ENCODE measurements at regions not wholly inside any gene's neighbourhood (a gene's known extent, or its start where the extent isn't known, plus 50 kb on each side); places are given as distances from the start of the nearest gene placed in this dataset.

DNA sequence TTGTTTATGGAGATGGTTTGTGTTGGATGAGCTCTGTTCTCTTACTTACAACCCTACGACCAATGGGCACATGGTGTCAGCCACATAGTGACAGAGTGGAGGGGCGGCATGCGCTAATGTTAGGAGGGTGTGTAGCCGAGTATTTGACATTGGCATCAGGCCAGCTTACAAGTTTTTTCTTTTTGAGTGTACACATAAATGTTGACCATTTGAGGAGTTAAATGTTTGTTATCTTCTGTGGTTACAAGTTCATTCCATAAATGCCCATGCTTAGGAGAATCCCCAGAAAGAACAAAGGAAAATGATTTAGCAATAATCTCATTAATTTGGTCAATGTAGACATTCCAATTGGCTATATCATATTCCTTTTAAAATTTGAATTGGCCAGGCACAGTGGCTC, 180.1 kb upstream of the ELL2 start:
- H3K4me1 ChIP-seq (ENCODE audit: control insufficient read depth in 1 of 2, insufficient read depth in 2 of 2, low read length in 2 of 2): peaks cover 16 to 21% of the 10 kb centered on the region in 2 donors
- no peak overlapping the region for H3K4me2 ChIP-seq (replicated peaks; ENCODE audit: extremely low read depth, low read length, poor library complexity, severe bottlenecking)
- no peaks in the 10 kb centered on the region for H3K27me3 ChIP-seq (ENCODE audit: control insufficient read depth in 2 of 2, insufficient read depth in 2 of 2, low read length in 2 of 2)
- Mint-ChIP-seq H3K9me3 (no peaks in the 10 kb centered on the region), H3K27me3 (ENCODE audit: low read depth in 3 of 3) (peaks cover 0 to 1% (median 0%) of the 10 kb centered on the region in 3 donors), H3K36me3 (no peaks in the 10 kb centered on the region), H3K4me3 (no peak overlapping the region), H3K27ac (no peak overlapping the region), H3K4me1 (peaks cover 20% of the 10 kb centered on the region)
- no peak overlapping the region for H3K9ac ChIP-seq (ENCODE audit: insufficient read depth, low read length, poor library complexity, severe bottlenecking)
- no peaks in the 10 kb centered on the region for H3K79me2 ChIP-seq (ENCODE audit: insufficient read depth, low read length)
- H4K20me1 ChIP-seq (ENCODE audit: insufficient read depth, low read length): no peaks in the 10 kb centered on the region
- intact Hi-C loops (cut with micrococcal nuclease): loop anchor here in 1 of 2 donors (10.0 kb wide), 1 partner anchor 287 kb away; no protein-coding TSS in a partner anchor
- H3K9me3 ChIP-seq (replicated peaks in 1 of 2; ENCODE audit: control insufficient read depth in 1 of 2, insufficient read depth in 1 of 2, low read length in 2 of 2): no peaks in the 10 kb centered on the region
- no peak for DNase-seq
- H3K4me3 ChIP-seq (replicated peaks in 1 of 3; ENCODE audit: low read depth in 2 of 3, low read length in 3 of 3): no peak overlapping the region
- TF ChIP-seq CTCF (IDR thresholded peaks at IDR 0.05): no peak
- no peaks in the 10 kb centered on the region for H3K36me3 ChIP-seq (replicated peaks in 1 of 2; ENCODE audit: control insufficient read depth in 1 of 2, insufficient read depth in 2 of 2, low read length in 2 of 2)
- H2AFZ ChIP-seq (ENCODE audit: insufficient read depth, low read depth, low read length, poor library complexity, severe bottlenecking): no peak overlapping the region
- H3K27ac ChIP-seq (ENCODE audit: low read depth in 1 of 2, low read length in 2 of 2): no peak overlapping the region
- WGBS (ENCODE audit: insufficient coverage): 100% methylated on average over 1 of the region's 4 CpGs

- H3K27ac ChIP-seq (ENCODE audit: low read depth in 1 of 2, low read length in 2 of 2): no peak overlapping the region
- intact Hi-C loops (cut with micrococcal nuclease): loop anchor here in 1 of 2 donors (10.0 kb wide), 1 partner anchor 286 kb away; no protein-coding TSS in a partner anchor
- no peak overlapping the region for H3K4me2 ChIP-seq (replicated peaks; ENCODE audit: extremely low read depth, low read length, poor library complexity, severe bottlenecking)
- H3K4me1 Mint-ChIP-seq: peaks cover 12% of the 10 kb centered on the region
- TF ChIP-seq CTCF (IDR thresholded peaks at IDR 0.05): no peak
- no peak overlapping the region for H3K4me3 ChIP-seq (replicated peaks in 1 of 3; ENCODE audit: low read depth in 2 of 3, low read length in 3 of 3)
- H3K27me3 Mint-ChIP-seq (ENCODE audit: low read depth in 3 of 3): peaks cover 0 to 1% (median 0%) of the 10 kb centered on the region in 3 donors
- H2AFZ ChIP-seq (ENCODE audit: insufficient read depth, low read depth, low read length, poor library complexity, severe bottlenecking): no peak overlapping the region
- H3K4me3 Mint-ChIP-seq: no peak overlapping the region
- H3K4me1 ChIP-seq (ENCODE audit: control insufficient read depth in 1 of 2, insufficient read depth in 2 of 2, low read length in 2 of 2): peaks cover 10 to 12% of the 10 kb centered on the region in 2 donors
- H3K27me3 ChIP-seq (ENCODE audit: control insufficient read depth in 2 of 2, insufficient read depth in 2 of 2, low read length in 2 of 2): no peaks in the 10 kb centered on the region
- DNase-seq: no peak
- H3K9ac ChIP-seq (ENCODE audit: insufficient read depth, low read length, poor library complexity, severe bottlenecking): no peak overlapping the region
- H3K9me3 ChIP-seq (replicated peaks in 1 of 2; ENCODE audit: control insufficient read depth in 1 of 2, insufficient read depth in 1 of 2, low read length in 2 of 2): no peaks in the 10 kb centered on the region
- H4K20me1 ChIP-seq (ENCODE audit: insufficient read depth, low read length): no peaks in the 10 kb centered on the region
- H3K36me3 Mint-ChIP-seq: no peaks in the 10 kb centered on the region
- H3K9me3 Mint-ChIP-seq: no peaks in the 10 kb centered on the region
- H3K36me3 ChIP-seq (replicated peaks in 1 of 2; ENCODE audit: control insufficient read depth in 1 of 2, insufficient read depth in 2 of 2, low read length in 2 of 2): no peaks in the 10 kb centered on the region
- H3K27ac Mint-ChIP-seq: no peak overlapping the region
- no CpG with 5 or more reads among the region's 2 CpGs for WGBS (ENCODE audit: insufficient coverage)
- no peaks in the 10 kb centered on the region for H3K79me2 ChIP-seq (ENCODE audit: insufficient read depth, low read length)
Observed at GRCh38 chr5:96140496-96140895, 178.8 kb upstream of the ELL2 start.
